ENCODE measurements at regions not wholly inside any gene's neighbourhood (a gene's known extent, or its start where the extent isn't known, plus 50 kb on each side); places are given as distances from the start of the nearest gene placed in this dataset.

DNA sequence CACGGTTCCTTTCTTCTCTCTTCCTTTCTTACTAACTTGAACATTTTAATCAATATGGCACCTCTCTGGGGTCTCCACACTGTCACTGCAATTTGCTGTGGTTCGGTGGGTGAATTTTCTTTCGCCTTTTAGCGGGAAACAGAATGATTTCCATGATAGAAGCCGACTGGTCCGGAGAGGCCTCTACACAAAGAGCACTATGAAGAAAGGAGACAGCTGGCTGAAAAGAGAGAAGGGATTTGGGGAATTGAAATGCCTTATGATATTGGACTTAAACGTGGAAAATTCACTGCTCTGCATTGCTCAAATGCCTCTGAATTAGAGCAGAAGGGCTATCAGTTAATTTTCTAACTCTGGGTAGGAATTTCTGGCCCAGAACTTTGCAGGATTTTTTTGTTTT, 55.9 kb downstream of the KCNA5 start:
- no peaks in the 10 kb centered on the region for H3K36me3 ChIP-seq (ENCODE audit: insufficient read depth, low read length)
- intact Hi-C loops (cut with micrococcal nuclease; ENCODE audit: unreplicated experiment), result no loop called here
- H3K4me2 ChIP-seq (ENCODE audit: low read length), result no peak overlapping the region
- H3K9me2 ChIP-seq (ENCODE audit: insufficient read depth, low read length), result no peaks in the 10 kb centered on the region
- no peak overlapping the region for H2AFZ ChIP-seq (ENCODE audit: low read length)
- no peaks in the 10 kb centered on the region for H3K9me3 ChIP-seq (ENCODE audit: low read length)
- TF ChIP-seq EZH2phosphoT487 (IDR thresholded peaks at IDR 0.05; ENCODE audit: borderline replicate concordance, low read depth, low read length), result no peak
- TF ChIP-seq, protein P1, sequence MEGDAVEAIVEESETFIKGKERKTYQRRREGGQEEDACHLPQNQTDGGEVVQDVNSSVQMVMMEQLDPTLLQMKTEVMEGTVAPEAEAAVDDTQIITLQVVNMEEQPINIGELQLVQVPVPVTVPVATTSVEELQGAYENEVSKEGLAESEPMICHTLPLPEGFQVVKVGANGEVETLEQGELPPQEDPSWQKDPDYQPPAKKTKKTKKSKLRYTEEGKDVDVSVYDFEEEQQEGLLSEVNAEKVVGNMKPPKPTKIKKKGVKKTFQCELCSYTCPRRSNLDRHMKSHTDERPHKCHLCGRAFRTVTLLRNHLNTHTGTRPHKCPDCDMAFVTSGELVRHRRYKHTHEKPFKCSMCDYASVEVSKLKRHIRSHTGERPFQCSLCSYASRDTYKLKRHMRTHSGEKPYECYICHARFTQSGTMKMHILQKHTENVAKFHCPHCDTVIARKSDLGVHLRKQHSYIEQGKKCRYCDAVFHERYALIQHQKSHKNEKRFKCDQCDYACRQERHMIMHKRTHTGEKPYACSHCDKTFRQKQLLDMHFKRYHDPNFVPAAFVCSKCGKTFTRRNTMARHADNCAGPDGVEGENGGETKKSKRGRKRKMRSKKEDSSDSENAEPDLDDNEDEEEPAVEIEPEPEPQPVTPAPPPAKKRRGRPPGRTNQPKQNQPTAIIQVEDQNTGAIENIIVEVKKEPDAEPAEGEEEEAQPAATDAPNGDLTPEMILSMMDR (conservative IDR thresholded peaks at IDR 0.05; ENCODE audit: low read length), result no peak
- no TSS peak for BruUV-seq (replicated peaks)
- H3K4me3 ChIP-seq (ENCODE audit: low read depth, low read length, poor library complexity, severe bottlenecking), result no peak overlapping the region
- H3K4me1 ChIP-seq (ENCODE audit: insufficient read depth, low read length, poor library complexity, severe bottlenecking), result no peaks in the 10 kb centered on the region
- no peak for DNase-seq (ENCODE audit: low spot score)
- ChIA-PET CTCF (ENCODE audit: unreplicated experiment) (no interaction called here), POLR2A (no interaction called here)
- no peaks in the 10 kb centered on the region for H4K20me1 ChIP-seq (ENCODE audit: insufficient read depth, low read length)
- no peaks in the 10 kb centered on the region for H3K79me2 ChIP-seq (ENCODE audit: insufficient read depth, low read depth, low read length)
- H3K27ac ChIP-seq (ENCODE audit: low read depth, low read length, poor library complexity, severe bottlenecking), result no peak overlapping the region

DNA sequence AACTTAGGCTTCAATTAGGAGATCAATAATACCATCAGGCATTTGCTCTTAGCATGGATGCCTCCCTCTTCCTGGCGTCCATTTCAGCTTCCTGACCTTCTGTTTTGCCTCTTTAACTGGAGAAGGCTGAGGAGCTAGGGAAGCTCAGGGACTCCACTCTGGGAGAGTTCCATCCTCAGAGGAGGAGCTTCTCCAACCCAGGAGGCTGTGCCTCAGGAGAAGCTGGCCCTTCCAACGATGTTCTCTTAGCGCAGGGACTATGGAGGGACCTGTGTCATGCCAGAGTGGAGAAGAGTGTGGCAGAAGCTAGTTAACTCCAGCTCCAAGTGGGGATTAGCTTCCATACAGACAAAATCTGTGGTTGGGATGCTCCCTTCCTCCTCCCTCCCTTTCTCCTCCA, 58.0 kb downstream of the KCNA5 start:
- ChIA-PET POLR2A (interaction anchor here (0.6 kb wide), 1 partner anchor 8 kb away, joined by 4 read pairs; no protein-coding TSS in a partner anchor), CTCF (ENCODE audit: unreplicated experiment) (no interaction called here)
- Histone ChIP-seq H3K27ac (ENCODE audit: low read depth, low read length, poor library complexity, severe bottlenecking) (no peak overlapping the region), H3K4me2 (ENCODE audit: low read length) (no peak overlapping the region), H3K4me1 (ENCODE audit: insufficient read depth, low read length, poor library complexity, severe bottlenecking) (no peaks in the 10 kb centered on the region), H3K9me2 (ENCODE audit: insufficient read depth, low read length) (no peaks in the 10 kb centered on the region), H4K20me1 (ENCODE audit: insufficient read depth, low read length) (no peaks in the 10 kb centered on the region), H3K4me3 (ENCODE audit: low read depth, low read length, poor library complexity, severe bottlenecking) (no peak overlapping the region), H2AFZ (ENCODE audit: low read length) (no peak overlapping the region), H3K79me2 (ENCODE audit: insufficient read depth, low read depth, low read length) (no peaks in the 10 kb centered on the region), H3K9me3 (ENCODE audit: low read length) (no peaks in the 10 kb centered on the region), H3K36me3 (ENCODE audit: insufficient read depth, low read length) (no peaks in the 10 kb centered on the region)
- no TSS peak for BruUV-seq (replicated peaks)
- no peak for DNase-seq (ENCODE audit: low spot score)
- TF ChIP-seq EZH2phosphoT487 (IDR thresholded peaks at IDR 0.05; ENCODE audit: borderline replicate concordance, low read depth, low read length), result no peak
- TF ChIP-seq, protein P1 (conservative IDR thresholded peaks at IDR 0.05; ENCODE audit: low read length), result no peak
- intact Hi-C loops (cut with micrococcal nuclease; ENCODE audit: unreplicated experiment), result no loop called here

DNA sequence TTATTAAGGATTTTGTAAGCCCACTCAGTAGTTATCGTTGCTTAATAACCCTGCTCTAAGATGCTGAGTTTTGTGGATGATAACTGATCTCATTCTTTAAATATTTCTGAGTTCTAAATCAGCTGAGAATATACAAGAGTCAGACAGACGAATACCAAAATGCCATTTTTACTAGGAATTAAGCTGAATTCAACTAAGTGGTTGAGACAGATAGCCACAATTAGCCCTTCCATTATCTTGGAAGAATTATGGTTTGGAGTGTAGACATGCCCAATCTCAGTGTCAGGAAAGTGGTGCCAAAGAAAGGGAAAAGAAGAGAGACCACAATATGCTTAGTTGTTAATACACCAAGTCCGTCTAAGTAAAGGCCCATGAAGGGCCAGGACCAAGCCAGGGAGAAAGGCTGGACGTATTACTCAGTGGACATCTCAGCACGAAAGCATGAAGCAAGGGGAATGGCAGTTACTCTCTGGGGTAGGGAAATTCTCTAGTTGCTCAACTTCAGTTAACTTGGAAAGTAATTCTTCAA, 58.6 kb downstream of the KCNA5 start:
- H3K79me2 ChIP-seq (ENCODE audit: insufficient read depth, low read depth, low read length), result no peaks in the 10 kb centered on the region
- no peaks in the 10 kb centered on the region for H3K4me1 ChIP-seq (ENCODE audit: insufficient read depth, low read length, poor library complexity, severe bottlenecking)
- DNase-seq (ENCODE audit: low spot score), result no peak
- POLR2A ChIA-PET, result interaction anchor here (0.6 kb wide), 1 partner anchor 9 kb away, joined by 4 read pairs; no protein-coding TSS in a partner anchor
- BruUV-seq (replicated peaks), result no TSS peak
- no peak overlapping the region for H2AFZ ChIP-seq (ENCODE audit: low read length)
- no peaks in the 10 kb centered on the region for H3K9me2 ChIP-seq (ENCODE audit: insufficient read depth, low read length)
- H3K36me3 ChIP-seq (ENCODE audit: insufficient read depth, low read length), result no peaks in the 10 kb centered on the region
- intact Hi-C loops (cut with micrococcal nuclease; ENCODE audit: unreplicated experiment), result no loop called here
- H3K4me3 ChIP-seq (ENCODE audit: low read depth, low read length, poor library complexity, severe bottlenecking), result no peak overlapping the region
- H3K4me2 ChIP-seq (ENCODE audit: low read length), result no peak overlapping the region
- H3K9me3 ChIP-seq (ENCODE audit: low read length), result no peaks in the 10 kb centered on the region
- no peak overlapping the region for H3K27ac ChIP-seq (ENCODE audit: low read depth, low read length, poor library complexity, severe bottlenecking)
- H4K20me1 ChIP-seq (ENCODE audit: insufficient read depth, low read length), result no peaks in the 10 kb centered on the region
- TF ChIP-seq EZH2phosphoT487 (IDR thresholded peaks at IDR 0.05; ENCODE audit: borderline replicate concordance, low read depth, low read length), result no peak
- TF ChIP-seq, protein P1 (conservative IDR thresholded peaks at IDR 0.05; ENCODE audit: low read length), result no peak
- CTCF ChIA-PET (ENCODE audit: unreplicated experiment), result no interaction called here

Data from OCI-LY7 (cell line).